NCI-H69 (cell line): ENCODE measurements at regions not wholly inside any gene's neighbourhood (a gene's known extent, or its start where the extent isn't known, plus 50 kb on each side); places are given as distances from the start of the nearest gene placed in this dataset.

Experiments used
- DNase-seq: peaks from one replicate; lab custom pipeline; 2025; lab: John Stamatoyannopoulos, UW

DNA sequence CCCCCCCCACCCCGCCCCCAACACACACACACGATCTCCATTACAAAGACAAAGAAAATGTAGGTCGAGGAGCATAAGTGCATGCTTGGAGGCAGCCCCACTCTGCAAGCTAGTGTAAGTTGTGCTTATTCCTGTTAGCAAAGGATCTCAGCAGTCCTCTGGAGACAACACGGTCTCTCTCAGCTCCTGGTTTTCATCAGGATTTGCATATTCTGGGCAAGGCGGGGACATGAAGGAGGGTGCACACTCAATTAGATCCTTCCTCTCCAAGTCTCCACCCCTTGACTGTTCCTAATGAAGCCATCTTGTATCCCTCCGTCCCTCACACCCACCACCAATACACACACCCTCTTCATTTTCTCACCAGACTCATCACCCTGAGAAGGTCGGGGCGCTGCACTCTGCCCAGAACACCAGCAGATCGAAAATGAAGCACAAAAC lies 63.8 kb downstream of the MRPL46 start:
- no peak for DNase-seq

DNA sequence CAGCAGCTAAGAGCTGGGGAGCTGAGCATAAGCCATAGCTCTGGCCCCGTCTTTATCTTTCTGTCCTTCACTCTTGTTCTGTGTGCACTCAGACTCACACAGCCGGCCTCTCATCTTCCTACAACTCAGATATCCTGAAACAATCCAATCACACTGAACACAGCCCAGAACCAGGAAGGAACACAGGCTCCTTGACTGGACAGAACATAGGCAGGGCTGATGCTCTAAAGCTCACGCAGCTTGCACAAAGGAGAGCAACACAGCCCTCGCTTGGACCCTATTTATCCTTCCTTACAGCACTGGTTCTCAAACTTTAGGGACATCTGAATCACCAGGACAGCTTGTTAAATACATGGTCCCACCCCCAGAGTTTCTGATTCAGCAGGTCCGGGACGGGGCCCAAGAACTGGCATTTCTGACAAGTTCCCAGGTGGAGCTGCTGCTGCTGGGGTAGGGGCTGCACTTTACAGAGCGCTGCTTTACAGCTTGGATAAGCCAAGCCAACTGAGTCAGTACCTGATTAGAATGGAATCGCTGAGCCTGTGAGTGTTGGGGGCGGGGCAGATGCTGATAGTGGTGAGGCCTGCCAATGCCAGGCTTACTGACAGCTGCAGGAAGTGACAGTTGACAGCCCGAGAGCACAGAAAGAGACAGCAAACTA lies 65.1 kb downstream of the MRPL46 start:
- DNase-seq: no peak

DNA sequence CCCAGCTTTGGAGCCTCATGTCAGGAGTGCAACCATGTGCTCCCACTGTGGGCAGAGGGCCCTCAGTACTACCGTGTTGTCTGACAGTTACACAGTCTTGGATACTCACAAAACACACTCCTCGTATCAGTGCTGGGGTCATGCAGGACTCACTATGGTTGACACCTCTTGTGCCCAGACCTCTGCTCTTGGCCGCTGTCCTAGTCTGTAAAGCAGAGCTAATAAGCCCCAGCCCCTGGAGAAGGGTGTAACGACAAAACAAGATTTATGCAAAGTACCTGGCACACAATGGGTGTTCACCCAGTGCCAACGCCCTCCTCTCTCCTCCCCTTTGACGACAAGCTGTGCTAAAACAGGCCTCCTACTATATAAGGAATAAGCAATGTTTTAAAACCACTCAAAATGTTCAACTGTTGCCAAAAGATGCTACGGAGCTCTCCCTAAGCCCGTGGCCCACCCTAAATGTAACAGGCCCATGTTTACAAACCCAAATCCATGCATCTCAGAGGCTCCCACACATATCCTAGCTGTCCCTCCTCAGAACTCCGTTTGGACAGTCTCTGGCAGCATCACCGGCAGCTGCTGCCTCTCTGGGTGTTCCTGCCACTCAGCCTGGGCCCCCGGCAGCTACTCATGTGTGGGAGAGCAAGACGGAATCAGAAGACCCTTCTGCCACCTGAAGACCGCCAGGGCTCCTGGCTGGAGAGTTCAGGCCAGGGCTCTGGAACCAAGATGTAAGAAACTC lies 65.8 kb downstream of the MRPL46 start:
- no peak for DNase-seq

DNA sequence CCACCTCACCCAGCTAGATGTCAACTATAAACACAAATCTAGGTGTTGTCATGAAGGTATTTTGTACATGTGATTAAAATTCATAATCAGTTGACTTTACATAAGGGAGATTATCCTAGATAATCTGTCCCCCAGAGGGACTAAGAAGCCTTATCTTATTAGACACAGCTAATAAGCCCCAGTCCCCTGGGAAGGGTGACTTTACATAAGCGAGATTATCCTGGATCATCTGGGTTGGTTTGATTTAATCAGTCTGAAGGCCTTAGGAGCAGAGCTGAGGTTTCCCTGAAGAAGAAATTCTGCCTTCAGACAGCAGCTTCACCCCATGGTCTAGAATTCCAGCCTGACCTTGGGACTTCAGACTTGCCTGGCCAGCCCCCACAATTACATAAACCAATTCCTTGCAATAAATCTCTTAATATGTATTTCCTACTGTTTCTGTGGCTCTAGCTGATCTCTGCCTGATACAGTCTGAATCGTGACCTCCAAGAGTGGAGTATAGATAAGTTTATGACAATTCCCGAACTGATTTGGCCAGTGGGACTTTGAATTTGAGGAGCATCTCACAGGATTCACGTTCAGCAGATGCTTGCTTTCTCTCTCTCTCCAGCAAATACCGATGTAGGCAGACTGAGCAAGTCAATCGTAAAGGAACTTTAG lies 66.5 kb downstream of the MRPL46 start:
- DNase-seq: no peak

DNA sequence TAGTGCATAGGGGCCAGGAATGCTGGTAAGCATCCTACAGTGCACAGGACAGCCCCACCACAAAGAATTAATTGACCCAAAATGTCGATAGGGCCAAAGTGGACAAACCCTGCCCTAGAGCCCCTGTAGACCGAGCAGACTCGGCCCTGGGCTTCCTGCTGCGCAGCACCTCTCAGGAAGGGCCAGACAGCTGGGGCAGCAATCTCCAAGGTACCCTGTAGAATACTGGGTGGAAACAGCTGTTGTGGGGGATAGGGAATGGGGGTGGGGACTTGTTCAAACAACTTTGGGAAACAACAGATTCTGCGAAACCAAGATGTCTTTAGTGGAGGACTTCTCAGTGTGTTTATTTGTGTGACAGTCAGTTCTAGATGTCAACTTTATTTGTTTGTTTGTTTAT lies 67.1 kb downstream of the MRPL46 start:
- no peak for DNase-seq

DNA sequence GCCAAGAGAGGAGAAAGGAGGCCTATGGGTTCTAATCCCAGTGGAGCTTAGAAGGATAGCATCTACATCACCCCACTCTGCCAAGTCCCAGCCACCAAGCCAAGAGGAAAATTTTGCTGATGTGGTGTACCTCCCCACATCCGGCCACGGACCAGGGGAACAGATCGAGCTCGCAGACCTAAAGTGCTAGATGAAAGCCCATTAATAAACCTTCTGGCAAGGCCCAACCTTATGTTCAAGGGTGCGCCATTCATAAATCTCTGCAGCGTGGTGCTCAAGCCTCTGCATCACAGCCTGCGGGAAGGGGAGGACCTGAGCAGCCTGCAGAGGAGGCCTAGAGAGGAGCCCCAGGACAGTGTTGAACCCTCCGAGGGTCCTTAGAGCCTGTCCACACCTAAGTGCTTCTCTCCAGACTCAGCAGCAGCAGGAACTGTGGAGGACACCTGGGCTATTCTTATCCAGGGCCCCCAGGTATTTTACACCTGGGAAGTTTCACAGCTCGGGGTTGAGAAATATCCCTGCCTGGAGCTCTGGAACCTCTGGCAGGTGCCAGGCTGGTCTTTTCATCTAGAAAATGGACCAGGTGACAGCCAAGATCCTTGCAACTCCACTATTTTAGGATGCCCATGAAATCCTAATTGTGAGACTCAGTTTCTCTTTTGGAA lies 68.0 kb downstream of the MRPL46 start:
- DNase-seq: no peak

DNA sequence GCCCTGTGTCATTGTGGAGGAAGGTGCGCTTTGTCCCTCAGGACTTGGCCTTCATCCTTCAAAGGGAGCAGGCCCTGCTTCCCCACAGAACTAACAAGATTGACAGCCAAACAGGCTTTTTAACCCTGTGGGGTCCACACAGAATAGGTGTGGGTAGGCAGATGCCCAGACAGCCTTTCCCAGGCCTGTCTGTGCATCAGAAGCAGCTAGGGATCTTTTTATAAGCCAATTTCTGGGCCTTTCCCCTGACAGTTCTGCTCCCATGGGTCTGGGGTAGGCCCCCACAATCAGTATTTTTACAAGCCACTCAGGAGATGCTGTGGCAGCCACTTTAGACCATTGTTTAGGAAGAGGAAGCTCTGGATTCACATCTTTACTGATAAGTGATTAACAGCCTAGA lies 69.2 kb downstream of the MRPL46 start:
- no peak for DNase-seq

DNA sequence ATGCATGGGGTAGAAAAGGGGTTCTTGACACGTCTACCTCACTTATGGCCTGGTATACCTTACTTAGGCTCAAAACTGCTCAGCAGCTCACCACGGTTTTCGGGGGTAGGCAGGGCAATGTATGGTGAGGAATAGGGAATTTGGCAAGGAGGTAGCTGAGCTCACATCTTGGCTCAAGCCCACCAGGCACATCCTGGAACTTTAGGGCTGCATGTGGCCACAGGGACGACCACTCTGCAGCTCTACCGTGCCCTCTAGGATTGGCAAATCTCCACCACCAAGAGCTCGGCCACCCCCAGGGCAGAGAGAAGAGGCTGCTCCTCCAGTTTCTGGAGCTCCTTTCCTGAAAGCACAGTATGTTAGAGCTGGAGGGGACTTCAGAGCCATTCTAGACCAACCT lies 69.7 kb downstream of the MRPL46 start:
- no peak for DNase-seq

DNA sequence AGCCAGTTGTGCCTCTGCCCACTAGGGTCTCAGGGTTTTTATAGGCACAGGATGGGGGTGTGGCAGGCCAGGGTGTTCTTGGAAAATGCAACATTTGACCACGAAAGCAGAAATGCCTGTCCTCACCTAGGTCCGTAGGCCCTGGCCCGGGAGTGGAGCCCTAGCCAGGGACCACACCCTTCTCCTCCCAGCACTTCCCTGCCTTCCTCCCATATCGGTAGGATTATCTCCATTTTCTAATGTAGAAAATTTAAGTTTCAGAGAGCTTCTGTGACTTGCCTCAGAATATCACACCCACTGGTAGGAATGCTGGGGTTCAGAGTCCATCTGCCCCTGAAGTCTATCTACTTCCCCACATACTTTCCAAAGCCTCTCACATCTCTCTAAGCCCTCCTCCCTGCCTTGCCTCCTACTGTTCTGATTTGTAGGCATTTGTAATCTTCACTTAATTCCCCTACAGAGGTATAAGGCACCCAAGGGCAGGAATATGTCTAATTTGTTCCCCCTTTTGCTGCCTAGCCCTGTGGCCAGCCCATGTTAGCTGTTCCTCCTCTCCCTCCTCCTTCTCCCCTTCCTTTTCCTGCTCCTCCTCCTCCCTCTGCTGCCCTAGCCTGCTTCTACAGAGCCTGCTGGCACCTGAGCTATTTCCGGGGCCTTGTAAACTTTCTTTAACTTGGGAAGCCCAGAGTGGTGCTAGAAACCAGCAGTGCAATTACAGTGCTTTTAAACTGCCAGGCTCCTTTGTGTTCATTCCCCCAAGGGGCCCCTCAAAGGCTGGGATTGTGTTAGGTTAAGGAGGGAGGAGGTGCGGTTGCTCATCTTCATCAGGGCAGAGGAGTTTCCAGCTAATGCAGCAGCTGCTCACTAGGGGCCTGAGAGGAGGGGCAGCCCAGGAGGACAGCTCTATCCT lies 71.1 kb downstream of the MRPL46 start:
- DNase-seq: no peak

DNA sequence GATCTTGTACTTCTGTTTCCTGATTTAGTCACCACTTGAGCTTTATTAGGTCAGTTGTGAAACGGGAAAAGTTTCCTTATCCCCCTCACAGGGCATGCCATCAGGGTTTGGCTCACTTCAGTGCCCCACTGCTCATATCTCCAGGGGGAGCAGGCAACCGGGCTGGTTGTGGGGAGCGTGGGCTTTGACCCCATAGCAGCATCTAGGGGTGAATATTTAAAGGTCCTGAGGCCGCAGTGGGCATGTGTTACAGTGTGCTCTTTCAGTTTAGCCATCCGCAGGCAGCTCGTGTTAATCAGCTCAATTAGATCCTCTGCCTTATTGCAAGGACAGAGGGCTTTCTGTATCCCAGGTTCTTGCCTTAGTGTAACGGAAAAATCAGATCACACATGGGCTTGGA lies 71.9 kb downstream of the MRPL46 start:
- no peak for DNase-seq

DNA sequence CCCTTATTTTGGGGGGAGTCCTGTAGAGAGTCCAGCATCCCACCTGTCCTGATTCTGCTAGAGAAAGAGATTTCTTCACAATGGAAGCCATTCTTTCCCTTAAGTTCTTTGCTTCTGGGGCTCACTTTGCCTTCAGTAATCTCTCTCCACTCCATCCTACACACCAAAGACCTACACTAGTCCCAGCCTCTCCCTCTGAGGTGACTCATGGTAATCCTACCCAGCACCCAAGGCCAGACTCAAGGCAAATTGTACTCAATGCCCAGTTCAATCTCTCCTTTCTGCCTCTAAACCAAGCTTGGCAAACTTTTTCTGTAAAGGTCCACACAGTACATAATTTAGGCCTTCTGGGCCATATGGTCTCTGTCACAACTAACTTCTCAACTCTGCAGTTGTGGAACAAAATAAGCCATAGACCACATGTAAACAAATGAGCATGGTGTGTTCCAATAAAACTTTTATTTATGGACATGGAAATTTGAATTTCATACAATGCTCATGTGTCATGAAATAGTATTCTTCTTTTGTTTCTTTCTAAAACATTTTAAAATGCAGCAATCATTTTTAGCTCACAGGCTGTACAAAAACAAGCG lies 72.5 kb downstream of the MRPL46 start:
- DNase-seq: no peak

DNA sequence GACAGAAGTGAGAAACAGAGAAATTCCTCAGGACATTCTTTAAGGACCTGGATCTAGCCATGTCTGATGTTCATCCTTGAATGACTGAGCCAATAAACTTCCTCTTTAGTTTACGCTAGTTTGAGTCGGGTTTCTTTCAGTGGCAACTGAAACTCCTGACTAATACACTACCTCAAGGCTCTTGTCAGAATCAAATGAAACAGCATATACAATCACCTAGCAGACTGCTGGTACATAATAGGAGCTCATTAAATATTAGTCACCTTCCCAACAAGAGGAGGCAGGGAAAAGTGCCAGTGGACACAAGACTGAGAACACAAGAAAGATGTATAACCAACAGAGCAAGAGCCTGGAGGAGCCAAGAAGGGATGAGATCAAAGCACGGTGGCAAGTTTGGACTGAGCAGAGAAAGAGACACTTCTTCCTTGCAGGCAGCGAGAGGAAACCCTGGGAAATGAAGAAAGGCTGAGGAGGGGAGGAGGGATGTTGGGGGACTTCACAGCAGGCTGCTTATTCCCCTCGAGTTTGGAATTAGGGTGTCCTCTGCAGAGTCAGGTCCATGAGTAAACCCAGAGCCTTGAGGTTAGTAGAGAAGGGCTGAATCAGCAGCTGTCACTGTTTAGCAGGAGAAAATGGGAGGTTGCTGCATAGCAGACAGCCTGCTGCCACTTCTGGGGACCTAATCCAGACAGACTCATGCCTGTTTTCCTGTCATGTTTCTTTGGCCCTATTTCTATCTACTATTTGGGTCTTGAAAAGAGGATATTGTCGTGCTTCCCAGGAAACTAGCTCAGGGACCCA lies 73.3 kb downstream of the MRPL46 start:
- no peak for DNase-seq

DNA sequence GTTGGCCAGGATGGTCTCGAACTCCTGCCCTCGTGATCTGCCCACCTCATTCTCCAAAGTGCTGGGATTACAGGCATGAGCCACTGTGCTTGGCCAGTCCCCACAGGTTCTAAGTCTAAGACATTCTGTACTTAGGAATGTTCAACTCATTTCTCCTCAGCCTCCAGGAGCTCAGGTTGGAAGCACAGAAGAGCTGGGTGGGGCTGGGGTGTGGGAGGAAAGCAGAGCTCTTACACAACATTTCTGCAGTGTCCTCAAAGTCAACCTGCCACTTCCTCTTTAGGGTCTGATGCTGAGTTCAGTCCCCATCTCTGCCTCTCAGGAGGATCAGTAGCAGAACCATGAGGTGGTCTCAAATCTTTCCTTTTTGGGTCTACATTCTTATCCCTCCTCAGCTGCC lies 75.5 kb downstream of the MRPL46 start:
- DNase-seq: no peak

DNA sequence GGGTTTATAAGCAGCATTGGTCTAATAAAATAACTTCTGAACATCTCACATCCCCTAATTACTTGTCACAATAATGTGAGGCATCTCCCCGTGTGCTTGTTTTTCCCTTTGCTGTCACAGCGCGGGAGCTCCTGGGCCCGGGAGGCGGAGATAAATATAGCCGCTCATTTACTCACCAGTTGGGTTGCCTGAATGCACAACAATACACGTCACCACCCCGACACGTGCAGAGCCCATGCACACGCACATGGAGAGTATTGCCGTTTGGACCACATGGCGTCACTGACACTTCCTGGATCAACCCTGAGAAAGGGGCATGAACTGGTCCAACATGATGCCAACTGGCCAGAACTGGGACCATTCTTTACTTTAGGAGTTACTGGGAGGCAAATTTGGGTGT lies 76.2 kb downstream of the MRPL46 start:
- DNase-seq: no peak

DNA sequence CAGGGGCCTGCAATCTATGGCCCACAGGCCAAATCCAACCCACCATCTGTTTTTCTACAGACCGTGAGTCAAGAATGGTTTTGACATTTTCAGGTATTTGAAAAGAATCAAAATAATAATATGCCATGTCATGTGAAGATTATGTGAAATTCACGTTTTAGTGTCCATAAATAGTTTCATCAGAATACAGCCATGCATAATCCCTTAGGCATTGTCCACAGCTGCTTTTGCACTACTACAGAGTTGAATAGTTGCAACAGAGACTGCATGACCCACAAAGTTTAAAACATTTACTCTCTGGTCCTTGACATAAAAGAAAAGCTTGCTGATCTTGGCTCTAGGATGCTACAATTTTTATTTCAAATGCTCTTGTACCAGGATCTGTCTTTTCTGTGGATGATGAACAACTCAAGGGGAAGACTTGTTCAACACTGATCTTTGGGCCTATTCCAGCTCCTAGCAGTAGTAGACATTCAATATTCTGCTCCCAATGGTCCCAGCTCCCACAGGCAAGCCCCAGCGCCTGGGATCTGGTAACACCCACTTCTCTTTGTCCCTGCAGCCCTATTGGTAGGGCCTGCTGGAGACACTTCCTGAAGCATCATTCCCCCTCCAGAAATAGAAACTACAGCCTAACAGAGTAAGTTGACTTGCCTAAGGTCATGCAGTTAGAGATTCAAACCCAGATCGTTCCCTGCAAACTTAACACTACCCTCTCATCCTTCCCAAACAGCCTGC lies 76.9 kb downstream of the MRPL46 start:
- DNase-seq: no peak

DNA sequence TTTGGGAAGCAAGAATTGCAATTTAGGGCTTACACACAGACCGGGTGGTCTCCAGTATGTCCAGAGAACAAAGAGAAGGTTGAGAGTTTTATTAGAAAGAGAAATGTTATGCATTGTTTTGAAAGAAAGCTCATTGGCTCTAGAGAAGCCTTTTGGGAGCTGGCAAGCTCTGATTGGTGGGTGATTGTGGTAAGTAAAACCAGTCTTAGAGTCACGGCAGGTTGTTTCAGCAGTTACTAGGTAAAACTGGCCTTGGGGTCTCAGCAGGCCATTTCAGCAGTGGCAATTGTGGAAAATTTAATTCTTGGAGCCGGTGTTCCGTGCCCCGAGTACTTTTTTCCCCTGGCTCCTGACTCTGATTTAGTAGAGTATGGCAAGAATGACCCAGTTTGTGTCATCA lies 78.1 kb downstream of the MRPL46 start:
- no peak for DNase-seq

DNA sequence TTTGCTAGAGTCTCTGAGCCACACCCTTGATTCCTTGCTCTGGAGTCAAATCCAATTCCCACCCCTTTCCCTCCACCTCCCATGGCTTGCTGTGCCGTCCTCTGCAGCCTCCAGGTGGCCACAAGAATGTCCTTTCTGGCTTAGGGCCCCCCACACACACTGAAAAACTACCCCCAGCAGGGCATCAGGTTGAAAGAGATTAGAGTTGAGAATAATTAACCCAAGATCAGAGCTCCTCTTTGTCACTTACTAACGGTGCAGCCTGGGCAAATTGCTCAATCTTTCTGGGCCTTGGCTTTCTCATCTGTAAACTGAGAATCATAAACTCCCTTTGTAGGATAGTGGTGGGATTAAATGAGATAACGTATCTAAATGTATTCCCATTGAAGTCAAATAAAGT lies 78.5 kb downstream of the MRPL46 start:
- no peak for DNase-seq

DNA sequence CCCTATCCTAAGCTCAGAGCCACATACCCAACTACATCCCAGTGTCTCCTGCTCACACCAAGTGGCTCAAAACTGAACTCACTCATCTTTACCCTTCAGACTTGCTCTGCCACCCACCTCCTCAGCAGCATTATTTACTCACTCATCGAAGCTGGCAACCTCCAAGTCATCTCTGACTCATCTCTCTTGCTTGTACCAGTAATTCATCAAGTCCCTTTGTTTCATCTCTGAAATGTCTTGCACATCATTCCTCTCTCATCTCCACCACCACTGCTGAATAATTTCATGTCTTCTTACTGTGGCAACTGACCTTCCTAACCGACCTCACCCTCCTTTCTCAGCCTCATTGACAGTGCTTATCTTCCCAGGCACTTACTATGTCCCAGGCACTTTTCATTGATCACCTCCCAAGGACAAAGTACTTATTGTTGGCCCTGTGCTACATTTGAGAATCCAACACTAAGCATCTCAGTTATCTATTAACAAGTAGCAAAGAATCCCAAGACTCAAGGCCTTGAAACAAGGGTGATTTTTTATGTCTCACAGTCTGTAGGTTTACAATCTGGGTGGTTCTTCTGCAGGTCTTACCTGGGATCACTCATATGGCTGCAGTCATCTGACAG lies 82.0 kb downstream of the MRPL46 start:
- DNase-seq: no peak

DNA sequence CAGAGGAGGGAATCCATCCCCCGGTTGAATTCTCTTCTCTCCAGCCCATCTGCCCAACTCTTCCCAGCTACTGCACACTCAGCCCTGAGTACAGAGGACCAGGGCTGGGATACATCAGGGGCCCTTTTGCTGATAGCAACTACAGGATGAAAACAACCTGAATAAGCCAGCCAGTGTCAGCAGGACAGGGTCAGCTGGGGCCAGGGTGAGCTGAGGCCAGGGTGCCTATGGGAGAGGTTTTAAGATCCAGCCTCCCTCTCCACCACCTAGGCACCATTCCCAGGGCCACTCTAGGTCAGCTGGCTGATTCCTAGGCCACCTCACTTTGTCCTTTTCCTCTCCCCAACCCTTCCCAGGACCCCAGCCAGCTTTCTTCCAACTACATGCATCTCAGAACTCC lies 83.8 kb downstream of the MRPL46 start:
- DNase-seq: no peak
